Breast epithelium (tissue), 3 donors: ENCODE measurements at regions not wholly inside any gene's neighbourhood (a gene's known extent, or its start where the extent isn't known, plus 50 kb on each side); places are given as distances from the start of the nearest gene placed in this dataset.

Source experiments
- CTCF ChIP-seq, 3 donors: fragments of 450-650 bp; IDR thresholded peaks; one replicate each; pipeline ENCODE4 v1.5.1; 2016 to 2017; ENCODE audit warnings: antibody characterized with exemption in 3 of 3, mild to moderate bottlenecking in 3 of 3, moderate library complexity in 3 of 3
- POLR2A ChIP-seq: fragments of 450-650 bp; IDR thresholded peaks from one replicate; pipeline ENCODE4 v1.6.1; 2016; ENCODE audit warnings: antibody characterized with exemption, mild to moderate bottlenecking, moderate library complexity
- POLR2AphosphoS5 ChIP-seq, 3 donors: sonication (generic); formaldehyde crosslinking; IDR thresholded peaks; one replicate each; pipeline ENCODE4 v1.6.1; 2017; ENCODE audit warnings: antibody characterized with exemption in 3 of 3

- TF ChIP-seq POLR2A (no peak), CTCF (IDR thresholded peaks at IDR 0.05) (no peak), POLR2AphosphoS5 (IDR thresholded peaks at IDR 0.05) (no peak)
These were observed 335.3 kb upstream of the KLF6 start for GRCh38 chr10:4120096-4120853.
